GM12872 (cell line): ENCODE measurements at regions not wholly inside any gene's neighbourhood (a gene's known extent, or its start where the extent isn't known, plus 50 kb on each side); places are given as distances from the start of the nearest gene placed in this dataset.

ENCODE experiments used
- CTCF ChIP-seq: IDR thresholded peaks from 3 replicates; pipeline ENCODE4 v1.5.1; 2011; ENCODE audit warnings: low read depth, mild to moderate bottlenecking, low read length, moderate library complexity; ENCODE audit not compliant: insufficient read depth

- no peak for TF ChIP-seq CTCF
Measured at GRCh38 chr12:127162307-127162706, 1104.7 kb upstream of the TMEM132C start.

GRCh38 chr12:127162902-127163301, 1104.1 kb upstream of the TMEM132C start:
- no peak for TF ChIP-seq CTCF

- TF ChIP-seq CTCF = no peak
Measured at GRCh38 chr12:127165567-127166392, 1101.2 kb upstream of the TMEM132C start.

DNA sequence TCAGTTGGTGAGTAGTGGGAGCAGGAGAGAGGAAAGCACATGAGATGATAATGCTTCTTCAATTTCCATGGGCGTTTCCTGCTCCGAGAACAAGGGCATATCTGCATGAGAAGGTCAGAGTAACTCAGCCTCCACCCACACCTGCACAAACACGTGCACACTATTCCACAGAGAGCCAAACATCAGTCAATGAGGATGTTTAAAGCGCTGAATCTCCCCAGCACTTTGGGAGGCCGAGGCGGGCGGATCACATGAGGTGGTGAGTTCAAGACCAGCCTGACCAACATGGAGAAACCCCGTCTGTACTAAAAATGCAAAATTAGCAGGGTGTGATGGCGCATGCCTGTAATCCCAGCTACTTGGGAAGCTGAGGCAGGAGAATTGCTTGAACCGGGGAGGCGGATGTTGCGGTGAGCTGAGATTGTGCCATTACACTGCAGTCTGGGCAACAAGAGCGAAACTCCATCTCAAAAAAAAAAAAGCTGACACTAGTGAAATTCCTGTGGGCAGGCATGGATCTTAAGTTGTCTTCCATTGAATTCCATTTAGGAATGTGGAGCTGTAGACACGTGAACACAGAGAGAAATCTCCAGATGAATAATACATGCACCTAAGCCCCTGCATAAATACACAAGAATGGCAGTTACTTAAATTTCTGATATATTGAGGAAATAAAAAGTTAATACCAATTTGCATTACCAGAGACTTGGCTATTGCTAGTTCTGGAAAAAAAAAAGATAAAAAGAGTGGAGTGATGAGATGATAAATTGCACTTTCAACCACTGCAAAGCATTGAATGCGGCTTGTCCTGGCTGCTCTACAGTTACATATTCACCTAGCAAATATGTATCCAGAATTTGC, 1097.4 kb upstream of the TMEM132C start:
- TF ChIP-seq CTCF = no peak

DNA sequence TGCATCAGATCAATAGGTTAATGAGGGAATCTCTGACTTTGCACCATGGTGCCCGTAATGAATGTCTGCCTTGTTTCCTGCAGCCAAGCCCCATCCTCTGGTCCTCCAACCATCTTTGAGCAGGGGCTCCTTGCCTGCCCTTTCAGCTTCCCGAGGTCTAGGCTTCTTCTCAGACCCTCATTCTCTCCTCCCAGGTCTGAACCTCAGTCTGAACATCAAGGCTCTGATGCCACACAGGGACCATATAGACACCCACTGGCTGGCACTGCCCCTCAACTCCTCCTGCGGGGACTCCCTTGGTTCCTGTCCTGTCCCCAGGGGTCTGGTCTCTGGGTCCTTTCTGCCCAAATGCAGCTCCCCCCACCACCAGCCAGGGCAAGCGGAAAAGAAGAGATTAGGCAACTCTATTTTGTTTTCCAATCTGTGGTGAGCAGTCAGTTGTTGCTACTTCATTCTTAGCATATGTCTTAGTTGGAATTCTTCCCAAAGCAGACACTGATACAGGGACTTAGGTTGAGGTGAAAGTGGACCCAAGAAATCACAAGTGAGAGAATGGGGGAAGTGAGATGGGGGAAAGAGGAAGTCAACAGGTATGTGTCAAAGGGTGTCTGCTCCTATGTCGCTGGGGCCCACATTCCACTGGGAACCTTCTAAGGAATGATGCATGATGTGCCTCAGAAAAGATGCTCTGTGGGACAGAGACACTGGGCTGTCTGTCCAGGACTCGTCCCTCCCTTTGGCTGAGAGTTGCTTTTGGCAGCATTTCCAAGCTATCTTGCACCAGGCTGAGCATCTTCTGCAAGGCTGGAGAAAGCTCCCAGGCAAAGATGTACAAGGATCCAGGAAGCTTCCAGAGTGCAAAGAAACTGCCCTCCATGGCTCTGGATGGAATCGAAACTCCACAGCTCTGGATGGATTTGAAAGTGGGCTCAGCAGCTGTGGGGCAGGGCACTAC, 1096.5 kb upstream of the TMEM132C start:
- no peak for TF ChIP-seq CTCF

DNA sequence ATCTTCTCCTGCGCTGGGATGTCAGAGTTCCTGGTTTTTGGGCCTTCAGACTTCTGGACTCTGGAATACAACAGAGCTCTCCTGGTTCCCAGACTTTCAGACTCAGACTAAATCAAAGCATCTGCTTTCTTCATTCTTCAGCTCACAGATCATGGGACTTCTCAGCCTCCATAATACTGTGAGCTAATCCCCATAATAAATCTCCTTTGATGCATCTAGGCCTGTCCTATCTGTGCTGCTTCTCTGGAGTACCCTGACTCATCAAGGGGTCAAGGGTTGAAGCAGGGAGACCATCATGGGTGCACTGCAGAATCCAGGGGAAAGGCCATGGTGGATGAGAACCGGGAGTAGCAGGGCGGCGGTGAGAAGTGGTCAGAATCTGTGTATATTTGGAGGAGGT, 1094.1 kb upstream of the TMEM132C start:
- no peak for TF ChIP-seq CTCF
